Cardiac septum (tissue), 1 donor: ENCODE measurements at regions not wholly inside any gene's neighbourhood (a gene's known extent, or its start where the extent isn't known, plus 50 kb on each side); places are given as distances from the start of the nearest gene placed in this dataset.

Experiments used
- DNase-seq: peaks from one replicate; pipeline ENCODE4 v3.0.0-alpha.2; 2020; ENCODE audit warnings: low spot score
- intact Hi-C: fragments of 100-400 bp; cut with DNase I; formaldehyde crosslinking; loops from one replicate; pipeline ENCODE4 v1.14.0; 2022
- donor health status: DM: no; HTN: no; CAD: no.

DNA sequence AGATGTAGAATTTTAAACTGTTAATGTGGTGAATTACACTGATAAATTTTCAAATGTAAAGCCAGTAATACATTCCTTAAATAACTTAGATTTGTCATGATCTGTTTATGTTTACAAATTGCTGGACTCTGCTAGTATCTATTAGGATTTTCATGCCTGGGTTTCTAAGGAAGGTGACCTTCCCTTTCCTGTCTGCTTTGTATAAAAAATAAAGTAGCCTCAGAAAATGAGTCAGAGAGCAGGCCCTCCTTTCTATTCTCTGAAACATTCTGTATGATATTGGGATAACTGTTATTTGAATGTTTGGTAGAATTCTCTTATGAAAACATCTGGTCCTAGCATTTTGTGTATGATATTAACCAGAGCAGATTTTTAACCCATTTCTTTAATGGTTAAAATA is 255.3 kb downstream of the SYK start:
- intact Hi-C loops = no loop called here

DNA sequence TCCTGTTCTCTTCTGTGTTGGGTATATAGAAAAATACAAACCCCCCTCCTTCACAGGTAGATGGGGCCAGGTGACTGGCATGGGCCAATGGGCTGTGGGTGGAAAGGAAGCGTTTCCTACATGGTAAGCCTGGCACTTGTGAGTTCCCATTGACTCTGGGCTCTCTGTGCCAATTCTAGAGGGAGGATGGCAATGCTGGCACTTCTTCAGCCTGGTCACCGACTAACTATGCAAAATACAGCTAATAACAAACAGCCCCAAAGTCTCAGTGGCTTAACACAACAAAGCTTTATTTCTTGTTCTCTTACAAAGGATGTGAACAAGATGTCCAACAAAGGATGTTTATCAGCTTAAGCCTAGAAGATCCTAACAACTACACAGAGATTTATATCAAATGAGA is 258.1 kb downstream of the SYK start:
- no peak for DNase-seq
- intact Hi-C loops = no loop called here

More for the DNA sequence above, 255.3 kb downstream of the SYK start:
- DNase-seq = no peak

DNA sequence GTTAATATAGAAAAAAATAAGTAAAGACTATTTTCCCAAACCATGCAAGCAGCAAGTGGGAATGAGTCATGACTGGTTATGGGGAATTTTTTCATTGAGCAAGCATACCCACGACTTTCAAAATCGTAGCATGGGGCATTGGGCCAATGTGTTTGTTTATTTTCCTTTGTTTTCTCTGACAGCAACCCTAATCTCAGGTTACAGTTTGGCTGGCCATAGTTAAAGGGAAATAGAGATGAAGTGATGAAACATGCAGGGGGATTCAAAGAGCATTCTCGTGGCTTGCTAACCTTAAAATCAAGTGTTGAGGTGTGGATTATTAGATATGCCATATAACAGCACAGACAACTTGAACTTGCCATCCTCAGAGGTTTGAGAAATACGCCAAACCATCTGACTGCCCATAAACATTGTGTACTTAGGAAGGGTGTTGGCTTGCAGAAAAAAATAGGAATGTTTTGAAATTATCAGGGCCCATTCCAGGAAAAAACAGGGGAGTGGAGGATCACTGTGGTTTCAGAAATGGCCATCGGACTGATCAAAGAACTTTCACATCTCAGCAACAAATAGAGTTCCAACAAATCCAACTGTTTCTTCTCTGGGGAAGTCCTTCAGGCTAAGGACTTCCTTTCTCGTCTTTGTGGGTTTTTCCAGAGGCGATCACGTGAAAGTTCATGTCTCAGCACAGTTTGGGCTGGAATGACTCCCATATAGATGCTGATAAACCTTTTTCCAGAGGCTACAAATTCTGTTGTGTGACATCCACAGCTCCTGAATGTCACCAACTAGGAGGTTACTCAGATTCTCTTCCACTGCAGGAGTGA is 259.1 kb downstream of the SYK start:
- intact Hi-C loops = no loop called here
- no peak for DNase-seq

DNA sequence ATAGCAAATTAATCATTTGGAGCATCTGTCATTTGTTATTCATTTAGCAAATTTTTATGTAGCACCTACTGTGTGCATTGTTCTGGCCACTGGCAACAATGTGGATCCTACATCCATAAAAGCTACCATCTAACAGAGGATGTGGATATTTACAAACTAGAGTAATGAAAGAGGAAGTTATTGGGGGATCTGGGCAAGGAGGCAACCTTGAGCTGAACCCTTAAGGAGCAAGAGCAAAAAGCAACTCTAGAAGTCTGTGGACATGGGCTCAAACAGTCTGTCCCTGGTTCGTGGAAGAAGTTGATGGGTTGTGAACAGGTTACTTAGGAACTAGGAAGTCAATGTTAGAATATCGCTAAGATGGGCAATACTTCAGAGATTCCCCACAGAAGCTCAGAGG is 259.9 kb downstream of the SYK start:
- intact Hi-C loops = no loop called here
- DNase-seq = no peak

DNA sequence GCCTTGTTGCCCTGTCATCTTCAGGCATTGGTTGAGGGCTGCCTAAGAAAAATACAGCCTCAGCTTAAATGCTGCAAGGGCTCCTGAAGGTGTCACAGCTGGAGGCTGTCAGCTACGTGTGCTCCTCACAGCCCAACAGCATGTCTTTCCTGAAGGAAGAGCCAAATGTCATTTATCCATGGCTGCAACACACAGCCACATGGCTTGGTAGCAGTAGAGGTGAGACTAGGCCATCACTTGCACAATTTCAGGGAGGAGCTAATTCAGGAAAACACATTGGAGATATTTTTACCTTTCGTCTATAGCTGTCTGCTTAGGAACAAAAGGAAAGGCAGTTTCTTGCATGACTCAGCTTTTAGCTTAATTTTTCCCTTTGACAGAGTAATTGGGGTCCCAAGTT is 260.7 kb downstream of the SYK start:
- intact Hi-C loops = no loop called here

DNA sequence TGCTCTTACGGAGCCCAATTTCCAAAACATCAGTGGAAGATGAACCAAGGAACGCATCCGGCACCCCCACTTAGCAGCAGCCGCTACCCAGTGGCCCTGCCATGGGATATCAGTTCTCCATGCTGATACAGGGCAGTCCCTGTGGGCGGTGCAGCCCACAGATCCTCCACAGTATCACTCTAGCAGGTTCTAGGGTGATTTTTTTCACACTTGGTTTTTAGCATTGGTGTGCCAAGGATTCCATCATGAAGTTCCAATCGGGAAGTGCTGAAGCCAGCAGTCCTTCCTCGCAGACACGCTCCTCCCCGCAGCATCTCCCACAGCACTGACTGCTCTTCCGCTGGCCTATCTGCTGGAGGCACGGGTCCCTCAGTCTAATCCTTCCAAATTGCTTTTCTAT is 261.9 kb downstream of the SYK start:
- intact Hi-C loops = no loop called here
- DNase-seq = no peak

More for the DNA sequence above, 260.7 kb downstream of the SYK start:
- no peak for DNase-seq

DNA sequence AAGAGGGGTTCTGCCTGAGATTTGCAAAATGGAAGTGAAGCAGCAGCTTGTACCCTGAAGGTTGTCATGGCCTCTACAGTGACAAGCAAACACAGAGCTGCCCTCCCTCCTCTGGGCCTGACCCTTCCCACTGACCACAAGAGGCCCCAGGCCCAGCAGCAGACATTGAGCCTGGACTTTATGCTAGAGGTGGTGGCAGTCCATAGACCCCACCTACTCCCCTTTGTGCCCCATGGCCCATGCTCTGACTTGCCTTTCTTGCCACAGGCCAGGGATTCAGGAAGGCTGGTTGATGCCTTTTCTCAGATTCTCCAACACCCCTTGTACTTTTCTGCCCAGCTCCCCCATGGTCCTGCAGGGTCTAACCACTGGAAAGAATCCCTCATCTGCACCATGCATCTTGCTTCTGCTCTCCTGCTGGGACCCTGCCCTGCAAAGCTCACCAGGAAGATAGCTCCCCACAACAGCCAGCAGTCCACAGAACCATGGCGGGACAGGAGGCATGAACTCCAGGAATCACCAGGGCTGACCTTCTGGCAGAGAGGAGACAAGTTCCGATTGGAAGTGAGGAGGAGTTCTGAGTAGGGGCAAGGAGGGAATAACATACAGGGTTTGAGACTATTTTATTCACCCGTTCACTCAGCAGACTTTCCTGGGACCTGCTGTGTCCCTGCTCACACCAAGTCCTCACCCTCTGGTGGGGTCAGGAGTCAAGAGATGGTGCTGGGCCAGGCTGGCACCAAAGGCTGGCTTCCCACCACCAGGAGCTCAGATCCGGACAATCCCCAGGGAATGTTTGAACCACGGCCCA is 263.8 kb downstream of the SYK start:
- DNase-seq = no peak
- intact Hi-C loops = no loop called here

DNA sequence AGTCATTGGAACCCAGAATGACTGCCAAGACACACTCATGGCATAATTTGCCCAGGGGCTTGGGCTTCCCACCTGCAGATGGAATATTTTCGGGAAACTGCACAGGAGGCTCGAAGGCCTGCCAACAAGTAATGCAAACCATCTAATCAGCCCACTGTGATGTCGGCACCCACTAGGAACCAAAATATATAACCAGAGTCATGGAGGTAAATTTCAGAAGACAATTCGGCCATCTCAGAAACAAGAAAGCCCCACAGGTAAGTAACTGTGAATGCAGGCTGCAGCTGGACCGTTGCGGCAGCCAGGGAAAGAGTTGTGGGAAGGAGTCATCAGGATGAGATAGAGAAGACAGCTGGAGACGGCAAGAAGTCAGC is 264.4 kb downstream of the SYK start:
- DNase-seq = no peak
- intact Hi-C loops = no loop called here

DNA sequence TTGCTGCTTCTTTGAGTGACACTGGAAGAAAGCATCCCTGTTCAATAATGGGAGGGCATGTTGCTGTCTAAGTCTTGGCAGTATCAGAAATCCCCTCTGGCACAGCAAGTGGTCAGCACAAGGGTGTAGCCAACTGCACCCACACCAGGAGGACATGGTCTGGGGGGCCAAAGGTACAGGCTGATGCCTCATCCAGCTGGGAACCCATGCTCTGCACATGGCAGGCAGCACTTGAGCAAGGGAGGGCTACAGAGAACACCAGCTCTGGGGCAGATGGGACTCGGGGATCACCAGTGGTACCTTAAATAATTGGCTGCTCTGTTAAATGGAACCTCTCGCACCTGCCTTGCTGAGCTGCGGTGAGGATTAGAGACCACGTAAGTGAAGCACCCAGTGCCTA is 265.2 kb downstream of the SYK start:
- intact Hi-C loops = no loop called here

DNA sequence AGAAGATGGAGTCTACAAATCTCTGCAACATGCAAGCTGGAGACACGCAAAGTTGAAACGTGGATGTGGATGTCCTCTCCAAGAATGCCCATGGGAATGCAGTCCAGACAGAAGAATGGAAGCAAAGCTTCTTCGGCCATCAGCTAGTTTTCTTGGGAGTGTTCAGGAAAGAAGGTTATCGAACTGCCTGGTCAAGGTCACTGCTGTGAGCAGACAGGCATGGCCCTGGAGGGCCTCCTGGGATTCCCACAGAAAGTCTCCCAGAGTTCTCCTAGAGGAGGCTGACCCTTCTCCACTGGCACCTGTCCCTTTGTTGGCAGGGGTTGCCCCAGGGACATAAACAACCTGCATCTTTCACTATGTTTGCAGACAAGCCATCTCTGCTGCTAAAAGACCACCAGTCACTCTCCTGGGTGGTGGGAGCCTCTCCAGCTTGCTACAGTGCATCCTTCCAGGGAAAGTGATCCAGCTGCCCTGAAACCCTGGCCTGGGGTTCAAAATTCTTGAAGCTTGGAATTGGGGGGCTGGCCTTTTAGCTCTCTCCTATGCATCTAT is 265.8 kb downstream of the SYK start:
- intact Hi-C loops = no loop called here
- no peak for DNase-seq

More for the DNA sequence above, 265.2 kb downstream of the SYK start:
- no peak for DNase-seq

DNA sequence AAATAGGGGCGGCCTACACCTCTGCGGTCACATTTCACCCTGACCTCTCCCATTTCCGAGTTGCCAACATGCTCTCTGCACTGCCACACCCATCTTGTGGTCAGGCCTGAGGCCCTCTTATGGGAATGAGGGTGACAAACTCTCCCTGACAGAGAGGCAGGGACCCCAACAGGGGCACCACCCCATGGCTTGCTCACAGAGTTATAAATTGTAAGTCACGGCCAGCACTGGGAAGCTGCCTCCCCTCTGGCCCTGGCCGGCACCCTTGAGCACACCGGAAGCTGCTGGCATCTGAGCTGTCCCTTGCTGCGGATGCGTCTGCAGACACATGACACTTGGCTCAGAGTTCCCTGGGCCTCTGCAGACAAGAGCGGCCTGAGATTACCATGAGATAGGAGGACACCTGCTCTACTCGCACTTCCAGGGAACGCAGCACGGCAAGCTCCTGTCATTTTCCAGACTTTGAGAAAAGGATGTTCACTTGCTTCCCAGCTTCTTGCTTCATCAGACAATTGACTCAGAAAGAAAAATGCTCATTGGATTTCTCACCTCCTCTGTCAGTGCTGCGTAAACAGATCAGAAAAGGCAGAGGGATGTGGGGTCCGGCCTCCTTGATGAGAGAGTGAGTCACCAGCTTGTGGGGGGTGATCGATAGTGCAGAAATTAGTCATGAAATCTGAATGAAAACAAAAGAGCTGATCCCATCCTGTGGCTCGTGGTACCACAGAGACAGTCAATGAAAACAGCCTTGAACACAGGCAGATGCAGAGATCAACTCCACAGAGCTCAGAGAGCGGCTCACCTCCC is 269.8 kb downstream of the SYK start:
- intact Hi-C loops = no loop called here

DNA sequence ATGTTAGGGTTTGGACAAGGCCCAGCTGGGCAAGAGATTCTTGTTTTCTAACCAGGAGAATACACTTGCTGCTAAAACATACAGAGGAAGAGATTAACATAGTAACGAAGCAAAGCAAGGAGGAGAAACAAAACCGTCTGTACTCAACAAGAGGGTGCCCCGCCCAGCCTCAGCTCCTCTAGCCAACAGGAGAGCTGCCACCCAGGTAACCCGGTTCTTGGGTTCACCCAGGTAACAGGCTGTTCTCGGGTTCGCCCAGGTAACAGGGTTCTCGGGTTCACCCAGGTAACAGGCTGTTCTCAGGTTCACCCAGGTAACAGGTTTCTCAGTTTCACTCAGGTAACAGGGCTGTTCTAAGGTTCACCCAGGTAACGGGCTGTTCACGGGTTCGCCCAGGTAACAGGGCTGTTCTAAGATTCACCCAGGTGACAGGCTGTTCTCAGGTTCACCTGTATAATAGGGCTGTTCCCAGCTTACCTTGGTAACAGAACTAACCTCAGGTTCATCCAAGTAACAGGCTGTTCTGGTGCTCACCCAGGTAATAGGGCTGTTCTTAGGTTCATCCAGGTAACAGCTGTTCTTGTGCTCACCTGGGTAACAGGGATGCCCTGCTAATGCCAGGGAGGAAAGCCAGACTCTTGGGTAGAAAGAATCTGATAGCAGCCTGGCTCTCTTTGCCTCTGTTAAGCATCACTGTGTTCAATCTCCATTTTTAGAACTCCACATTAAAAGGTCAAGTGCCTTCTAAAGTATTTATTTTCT is 271.6 kb downstream of the SYK start:
- intact Hi-C loops = no loop called here

More for the DNA sequence above, 269.8 kb downstream of the SYK start:
- DNase-seq = no peak

DNA sequence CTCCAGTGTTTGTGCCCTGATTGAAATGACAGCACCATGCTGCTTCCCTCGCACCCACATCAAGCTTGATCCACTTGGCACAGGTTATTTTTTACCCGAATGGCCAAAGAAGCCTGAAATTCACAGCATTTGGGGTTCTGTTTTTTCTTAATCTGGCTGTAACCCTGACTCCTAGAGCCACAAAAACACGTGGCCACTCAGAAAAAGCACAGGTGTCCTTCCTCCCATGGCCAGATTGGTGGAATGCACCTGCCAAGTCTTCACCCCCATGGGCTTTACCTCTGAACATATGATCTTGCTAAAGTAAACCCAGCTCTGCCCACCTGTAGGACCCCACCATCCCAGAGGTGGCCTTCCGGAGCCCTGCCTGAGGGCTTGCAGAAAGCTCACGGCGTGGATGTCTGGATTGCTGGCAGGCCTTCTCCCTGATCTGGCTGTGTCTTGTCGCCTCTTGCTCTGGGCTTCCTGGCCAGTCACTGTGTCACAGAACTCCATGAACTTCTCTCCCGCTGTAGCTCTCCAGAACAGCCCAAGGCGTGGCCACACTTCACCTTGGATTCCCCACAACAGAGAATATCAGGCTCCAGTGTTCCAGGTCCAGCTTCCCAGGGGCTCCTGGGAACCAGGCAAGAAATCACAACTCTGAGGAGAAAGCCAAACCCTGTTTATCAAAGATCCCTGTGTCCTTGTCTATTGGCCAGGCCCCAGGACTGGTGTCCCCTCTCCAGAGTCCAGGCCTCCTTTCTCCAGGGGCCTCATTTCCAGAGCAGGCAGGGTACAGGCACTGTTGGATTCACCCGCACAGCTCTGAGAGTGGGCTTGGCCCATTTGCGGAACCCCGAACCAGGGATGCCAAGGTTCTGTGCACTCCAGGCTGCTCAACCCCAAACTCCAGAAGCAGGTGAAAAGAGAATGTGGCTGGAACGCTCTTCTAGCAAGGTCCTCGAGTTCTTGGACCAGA is 272.5 kb downstream of the SYK start:
- no peak for DNase-seq
- intact Hi-C loops = no loop called here

More for the DNA sequence above, 271.6 kb downstream of the SYK start:
- no peak for DNase-seq

DNA sequence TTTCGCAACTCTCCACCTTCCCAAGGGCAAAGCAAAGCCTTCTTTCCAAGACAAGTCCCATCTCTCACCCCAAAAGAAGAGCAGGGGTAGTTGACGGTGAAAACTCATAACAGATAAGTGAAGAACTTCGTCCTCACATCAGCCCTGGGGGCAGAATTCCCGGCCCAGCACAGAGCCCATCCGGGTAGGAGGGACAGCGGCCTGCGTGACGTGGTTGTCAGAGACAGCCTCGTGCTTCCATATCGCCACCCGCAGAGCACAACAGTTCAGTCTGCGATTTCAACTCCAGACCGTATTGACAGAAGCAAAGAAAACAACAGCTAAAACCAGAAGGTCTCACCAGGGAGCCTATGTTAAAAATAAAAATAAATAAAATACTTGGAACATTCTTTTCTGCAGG is 273.2 kb downstream of the SYK start:
- no peak for DNase-seq
- intact Hi-C loops = no loop called here

DNA sequence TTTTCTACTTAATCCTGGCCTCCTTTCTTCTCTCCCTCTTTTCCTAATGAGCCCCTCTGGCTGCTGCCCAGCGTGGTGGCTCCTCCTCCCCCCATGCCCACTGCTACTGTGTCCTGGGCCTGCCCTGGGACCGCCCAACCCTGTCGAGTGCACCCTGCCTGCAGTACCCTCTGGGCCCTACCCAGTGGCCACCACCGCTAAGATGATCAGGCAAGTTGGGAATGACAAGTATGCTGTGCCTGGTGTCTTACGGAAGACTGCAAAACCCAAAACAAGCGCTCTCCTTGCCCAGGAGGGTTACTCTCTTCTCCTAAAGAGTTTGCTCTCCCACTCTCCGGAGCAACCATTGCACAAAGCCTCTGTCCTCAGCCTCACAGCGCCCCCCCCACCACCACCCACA is 273.7 kb downstream of the SYK start:
- intact Hi-C loops = no loop called here
- no peak for DNase-seq

DNA sequence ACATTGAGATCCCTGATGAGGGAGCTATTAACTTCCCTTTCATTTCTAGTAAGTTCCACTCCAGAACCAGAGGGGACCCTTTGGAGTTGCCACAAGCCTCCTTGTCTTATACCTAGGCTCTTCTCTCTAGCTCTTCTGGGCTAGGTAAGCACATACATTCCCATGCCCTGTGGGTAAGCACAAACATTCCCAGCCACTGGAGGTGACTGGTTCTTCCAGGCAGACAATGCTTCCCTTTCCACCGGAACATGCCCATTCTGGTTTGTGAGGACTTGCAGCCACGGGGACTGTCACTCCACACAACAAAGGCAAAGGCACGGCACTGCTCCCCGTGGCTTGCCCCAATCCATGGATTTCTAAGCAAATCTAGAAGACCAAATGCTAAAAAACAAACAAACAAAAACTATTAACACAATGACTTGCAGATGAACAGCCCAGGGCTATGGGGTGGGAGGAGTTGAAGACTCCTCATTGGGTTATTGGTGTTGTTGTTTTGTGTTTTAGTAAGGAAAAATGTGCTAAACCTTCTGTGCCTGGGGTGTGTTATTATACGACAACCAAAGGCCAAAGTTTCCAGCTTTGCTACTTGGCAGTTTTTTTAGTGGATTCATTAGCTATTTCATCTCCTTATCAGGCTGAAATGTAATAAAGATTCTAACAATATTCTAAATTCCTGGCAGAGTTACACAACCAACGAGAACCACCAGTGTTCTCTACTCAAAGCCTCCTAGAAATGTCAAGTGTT is 276.2 kb downstream of the SYK start:
- intact Hi-C loops = no loop called here
- DNase-seq = no peak

DNA sequence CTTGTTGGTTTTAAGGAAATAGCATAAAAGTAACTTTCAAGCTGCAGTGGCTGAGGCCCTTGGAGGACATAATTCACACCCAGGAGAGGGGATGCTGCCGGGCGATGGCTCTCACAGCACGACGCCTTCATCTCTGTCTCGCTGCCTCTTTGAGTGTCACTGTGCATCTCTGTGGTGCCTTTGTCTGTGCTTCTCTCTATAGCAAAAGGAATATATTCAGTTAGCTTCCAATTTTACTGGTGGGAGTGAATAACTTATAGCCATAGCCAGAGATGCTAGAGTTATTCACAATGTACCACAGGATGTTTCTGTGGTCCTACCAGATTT is 276.7 kb downstream of the SYK start:
- intact Hi-C loops = no loop called here
- DNase-seq = no peak

DNA sequence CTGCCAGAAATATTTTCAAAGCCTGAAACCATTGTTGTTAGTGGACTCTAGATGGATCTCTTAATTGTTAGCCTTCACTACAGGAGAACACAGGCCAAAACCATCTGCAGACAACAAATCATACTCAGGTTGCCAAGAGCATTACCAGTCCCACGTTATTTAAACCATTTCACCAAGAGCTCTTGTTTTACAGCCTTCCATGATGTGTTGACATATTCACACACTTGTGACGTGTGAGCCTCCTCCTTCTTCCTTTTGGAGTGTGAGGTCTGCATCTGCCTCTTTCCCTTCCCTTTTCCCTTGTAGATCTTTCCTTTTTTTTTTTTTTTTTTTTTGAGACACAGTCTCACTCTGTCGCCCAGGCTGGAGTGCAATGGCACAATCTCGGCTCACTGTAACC is 279.0 kb downstream of the AUH start:
- no peak for DNase-seq
- intact Hi-C loops = no loop called here
